SK-N-SH (cell line): ENCODE measurements at regions not wholly inside any gene's neighbourhood (a gene's known extent, or its start where the extent isn't known, plus 50 kb on each side); places are given as distances from the start of the nearest gene placed in this dataset.

ENCODE experiments used
- CTCF ChIA-PET: fragments of 300-600, 350-600 bp; formaldehyde crosslinking; extraction: SDS; loops from one replicate; lab custom pipeline; 2021; lab: Yijun Ruan, JAX
- POLR2A ChIA-PET: fragments of 350-600 bp; sonication (Branson Sonifier 250); formaldehyde crosslinking; extraction: SDS; loops from one replicate; lab custom pipeline; 2020; ENCODE audit warnings: antibody characterized with exemption, inconsistent platforms; lab: Yijun Ruan, JAX
- DNase-seq: peaks from one replicate; pipeline ENCODE4 v3.0.0; 2012
- H2AFZ ChIP-seq: fragments of 200-600 bp; sonication (generic); 2 replicates; pipeline ENCODE4 v1.8.1; 2016; ENCODE audit warnings: antibody characterized with exemption, mild to moderate bottlenecking, low read depth
- H3F3A ChIP-seq: fragments of 200-600 bp; sonication (generic); replicated peaks from 2 replicates; pipeline ENCODE3; 2016; ENCODE audit warnings: antibody characterized with exemption, mild to moderate bottlenecking; ENCODE audit not compliant: insufficient read depth
- H3K27ac ChIP-seq, 2 experiments: fragments of 200-500 bp in 1 of 2; fragments of 200-600 bp in 1 of 2; sonication (Bioruptor generic) in 1 of 2; sonication (generic), shearing (Covaris generic) in 1 of 2; 2 replicates each; pipeline versions ENCODE4 v1.5.1 to v1.6.1; 2014 to 2016; ENCODE audit warnings: low read depth in 2 of 2, inconsistent platforms in 1 of 2, low read length in 1 of 2, mild to moderate bottlenecking in 1 of 2, mixed read lengths in 1 of 2
- H3K27me3 ChIP-seq: fragments of 200-600 bp; sonication (generic), shearing (Covaris generic); 2 replicates; pipeline ENCODE4 v1.6.1; 2016; ENCODE audit warnings: mixed run types; ENCODE audit not compliant: insufficient read depth
- H3K36me3 ChIP-seq, 2 experiments: fragments of 200-500 bp in 1 of 2; fragments of 200-600 bp in 1 of 2; sonication (Bioruptor generic) in 1 of 2; sonication (generic) in 1 of 2; replicated peaks in 1 of 2; 2 replicates each; pipeline versions ENCODE3 to v1.5.1; 2014 to 2016; ENCODE audit warnings: low read length in 1 of 2, mild to moderate bottlenecking in 1 of 2; ENCODE audit not compliant: insufficient read depth in 2 of 2, control insufficient read depth in 1 of 2
- H3K4me1 ChIP-seq, 2 experiments: fragments of 200-500 bp in 1 of 2; fragments of 200-600 bp in 1 of 2; sonication (Bioruptor generic) in 1 of 2; sonication (generic), shearing (Covaris generic) in 1 of 2; 2 replicates each; pipeline versions ENCODE4 v1.5.1 to v1.6.1; 2014 to 2016; ENCODE audit warnings: low read depth in 1 of 2, low read length in 1 of 2, mixed run types in 1 of 2; ENCODE audit not compliant: insufficient read depth in 2 of 2, control insufficient read depth in 1 of 2
- H3K4me2 ChIP-seq: fragments of 200-600 bp; sonication (generic), shearing (Covaris generic); 2 replicates; pipeline ENCODE4 v1.6.1; 2017; ENCODE audit warnings: mixed run types
- H3K4me3 ChIP-seq, 2 experiments: fragments of 200-500 bp in 1 of 2; fragments of 200-600 bp in 1 of 2; sonication (Bioruptor generic) in 1 of 2; sonication (generic), shearing (Covaris generic) in 1 of 2; 2 replicates each; pipeline versions ENCODE4 v1.5.1 to v1.8.1; 2014 to 2016; ENCODE audit warnings: low read depth in 2 of 2, inconsistent platforms in 1 of 2, low read length in 1 of 2, mild to moderate bottlenecking in 1 of 2, mixed read lengths in 1 of 2, moderate library complexity in 1 of 2
- H3K79me2 ChIP-seq: fragments of 200-600 bp; sonication (generic); 2 replicates; pipeline ENCODE4 v1.8.1; 2017; ENCODE audit warnings: mild to moderate bottlenecking; ENCODE audit not compliant: insufficient read depth
- H3K9ac ChIP-seq: fragments of 200-600 bp; sonication (generic); 2 replicates; pipeline ENCODE4 v1.6.1; 2017; ENCODE audit warnings: mixed run types
- H3K9me2 ChIP-seq: fragments of 200-600 bp; sonication (generic); 2 replicates; pipeline ENCODE4 v1.6.1; 2017; ENCODE audit warnings: mixed run types
- H3K9me3 ChIP-seq: fragments of 200-600 bp; sonication (generic); 2 replicates; pipeline ENCODE4 v1.6.1; 2017; ENCODE audit warnings: mixed run types, mild to moderate bottlenecking, moderate library complexity
- H4K20me1 ChIP-seq: fragments of 200-600 bp; sonication (generic); 2 replicates; pipeline ENCODE4 v1.6.1; 2017; ENCODE audit warnings: mild to moderate bottlenecking, mixed run types; ENCODE audit not compliant: insufficient read depth
- EP300 ChIP-seq, 2 experiments: IDR thresholded peaks; 2 replicates each; pipeline versions ENCODE4 v1.4.0 to v1.6.1; 2012; ENCODE audit warnings: borderline replicate concordance in 1 of 2, low read depth in 1 of 2, low read length in 1 of 2
- FOSL2 ChIP-seq: IDR thresholded peaks from 2 replicates; pipeline ENCODE4 v1.4.0; 2012; ENCODE audit warnings: low read depth, mild to moderate bottlenecking, moderate library complexity, borderline replicate concordance
- MEF2A ChIP-seq: IDR thresholded peaks from 2 replicates; pipeline ENCODE4 v1.4.0; 2012; ENCODE audit warnings: low read depth, borderline replicate concordance
- MXI1 ChIP-seq: IDR thresholded peaks from 2 replicates; pipeline ENCODE4 v1.6.1; 2012; ENCODE audit warnings: mild to moderate bottlenecking, low read depth, low read length, improper control_type of control experiment
- RFX5 ChIP-seq: IDR thresholded peaks from 2 replicates; pipeline ENCODE4 v1.6.1; 2012; ENCODE audit warnings: mild to moderate bottlenecking, improper control_type of control experiment, low read length
- RXRA ChIP-seq: IDR thresholded peaks from 2 replicates; pipeline ENCODE4 v1.4.0; 2012; ENCODE audit warnings: low read depth, mild to moderate bottlenecking, borderline replicate concordance
- TAF1 ChIP-seq: IDR thresholded peaks from 2 replicates; pipeline ENCODE4 v1.6.1; 2012; ENCODE audit warnings: low read depth, mild to moderate bottlenecking, low read length, moderate library complexity, borderline replicate concordance
- TEAD4 ChIP-seq: IDR thresholded peaks from 2 replicates; pipeline ENCODE4 v1.4.0; 2012; ENCODE audit warnings: mild to moderate bottlenecking, borderline replicate concordance; ENCODE audit not compliant: insufficient read depth
- USF1 ChIP-seq: IDR thresholded peaks from 2 replicates; pipeline ENCODE4 v1.4.0; 2012; ENCODE audit warnings: low read depth, borderline replicate concordance
- USF2 ChIP-seq: fragments of 150-350 bp; IDR thresholded peaks from 2 replicates; pipeline ENCODE4 v1.6.1; 2017; ENCODE audit warnings: antibody characterized with exemption, low read length, low read depth, borderline replicate concordance
- YY1 ChIP-seq: IDR thresholded peaks from 2 replicates; pipeline ENCODE4 v1.4.0; 2012; ENCODE audit warnings: low read depth, mild to moderate bottlenecking
- WGBS: methylation state at CpG from one replicate; pipeline ENCODE4 v1.1.6; 2017; ENCODE audit warnings: low lambda C conversion rate; 5-methylcytosine and 5-hydroxymethylcytosine counted together

- H4K20me1 ChIP-seq = no peaks in the 10 kb centered on the region
- TF ChIP-seq YY1 (no peak), RFX5 (no peak)
- H3F3A ChIP-seq = no peaks in the 10 kb centered on the region
- no peaks in the 10 kb centered on the region for H3K4me1 ChIP-seq
- no peaks in the 10 kb centered on the region; the same call in 1 of the 2 replicates for H3K9me3 ChIP-seq
- H3K79me2 ChIP-seq = no peaks in the 10 kb centered on the region; the same call in 1 of the 2 replicates
- H3K27me3 ChIP-seq = no peaks in the 10 kb centered on the region
- ChIA-PET CTCF (no interaction called here), POLR2A (no interaction called here)
- 26% methylated on average over 2 of the region's 2 CpGs for WGBS
- no peak overlapping the region for H2AFZ ChIP-seq
- no peaks in the 10 kb centered on the region for H3K9me2 ChIP-seq
- DNase-seq = no peak
- H3K4me3 ChIP-seq = no peak overlapping the region
- H3K36me3 ChIP-seq = no peaks in the 10 kb centered on the region
- H3K9ac ChIP-seq = no peak overlapping the region
- no peak overlapping the region for H3K4me2 ChIP-seq
- H3K27ac ChIP-seq = no peak overlapping the region
These were observed 935.9 kb upstream of the COX7C start for GRCh38 chr5:85681871-85682270.

GRCh38 chr5:85684351-85684750 is 933.4 kb upstream of the COX7C start:
- no peaks in the 10 kb centered on the region for H3K4me1 ChIP-seq
- no peak overlapping the region for H3K27ac ChIP-seq
- H3F3A ChIP-seq = no peaks in the 10 kb centered on the region
- H2AFZ ChIP-seq = no peak overlapping the region
- H3K9me2 ChIP-seq = no peaks in the 10 kb centered on the region
- no peak overlapping the region for H3K9ac ChIP-seq
- DNase-seq = no peak
- TF ChIP-seq USF1 (no peak), FOSL2 (no peak), EP300 (IDR thresholded peaks at IDR 0.05; ENCODE audit: borderline replicate concordance in 1 of 2, low read depth in 1 of 2, low read length in 1 of 2) (no peak), MEF2A (no peak), RXRA (no peak), MXI1 (no peak), RFX5 (no peak)
- TF ChIP-seq, all 33 proteins: peak for 0
- H3K79me2 ChIP-seq = no peaks in the 10 kb centered on the region; the same call in 1 of the 2 replicates
- no peaks in the 10 kb centered on the region for H4K20me1 ChIP-seq
- ChIA-PET CTCF (no interaction called here), POLR2A (no interaction called here)
- H3K4me2 ChIP-seq = no peak overlapping the region
- H3K27me3 ChIP-seq = no peaks in the 10 kb centered on the region
- WGBS = 63% methylated on average over 4 of the region's 4 CpGs
- H3K9me3 ChIP-seq = no peaks in the 10 kb centered on the region; the same call in 1 of the 2 replicates
- no peaks in the 10 kb centered on the region for H3K36me3 ChIP-seq
- no peak overlapping the region for H3K4me3 ChIP-seq

- no peaks in the 10 kb centered on the region for H3K4me1 ChIP-seq
- POLR2A ChIA-PET = no interaction called here
- H3K36me3 ChIP-seq = no peaks in the 10 kb centered on the region
- no peak for TF ChIP-seq TAF1
- TF ChIP-seq USF1 = no peak
- TF ChIP-seq TEAD4 = no peak
- no peak for TF ChIP-seq USF2
- TF ChIP-seq RFX5 = no peak
- CTCF ChIA-PET = no interaction called here
- no peak for DNase-seq
- H3K79me2 ChIP-seq = no peaks in the 10 kb centered on the region
- no peak overlapping the region for H3K4me3 ChIP-seq
- no peak overlapping the region for H2AFZ ChIP-seq
- no peaks in the 10 kb centered on the region for H4K20me1 ChIP-seq
- H3K9ac ChIP-seq = no peak overlapping the region
- no peaks in the 10 kb centered on the region for H3K9me3 ChIP-seq
- H3K9me2 ChIP-seq = no peaks in the 10 kb centered on the region
- H3K27ac ChIP-seq = no peak overlapping the region
- 68% methylated on average over 1 of the region's 1 CpG for WGBS
- no peak overlapping the region for H3K4me2 ChIP-seq
- no peaks in the 10 kb centered on the region for H3F3A ChIP-seq
- no peaks in the 10 kb centered on the region for H3K27me3 ChIP-seq
These were observed 914.4 kb upstream of the COX7C start for GRCh38 chr5:85703296-85703695.
